GM21529 (cell line): ENCODE measurements at regions not wholly inside any gene's neighbourhood (a gene's known extent, or its start where the extent isn't known, plus 50 kb on each side); places are given as distances from the start of the nearest gene placed in this dataset.

ENCODE experiments used
- ATAC-seq: cut with Tn5 transposase; IDR thresholded peaks from one replicate; pipeline ENCODE4 v1.9.1; 2021; ENCODE audit not compliant: unreplicated experiment

DNA sequence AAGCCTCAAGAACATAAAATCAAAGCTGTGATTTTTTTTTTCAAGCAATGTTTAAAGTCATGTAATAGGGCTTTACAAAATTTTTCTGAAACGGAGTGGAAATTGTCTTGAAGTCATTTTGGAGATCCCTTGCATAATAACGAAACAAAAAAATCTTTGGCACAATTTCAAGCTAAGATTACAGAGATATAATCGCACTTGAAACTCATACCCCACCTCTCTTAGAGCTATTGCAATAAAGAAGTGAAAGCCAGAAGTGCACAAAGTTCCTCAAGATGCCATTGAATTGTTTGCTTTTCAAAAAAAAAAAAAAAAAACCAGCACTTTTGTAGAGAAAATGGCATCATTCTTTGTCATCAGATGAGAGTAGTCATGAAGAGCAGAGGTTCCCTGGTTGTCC, 152.3 kb downstream of the PAX3 start:
- no peak for ATAC-seq

DNA sequence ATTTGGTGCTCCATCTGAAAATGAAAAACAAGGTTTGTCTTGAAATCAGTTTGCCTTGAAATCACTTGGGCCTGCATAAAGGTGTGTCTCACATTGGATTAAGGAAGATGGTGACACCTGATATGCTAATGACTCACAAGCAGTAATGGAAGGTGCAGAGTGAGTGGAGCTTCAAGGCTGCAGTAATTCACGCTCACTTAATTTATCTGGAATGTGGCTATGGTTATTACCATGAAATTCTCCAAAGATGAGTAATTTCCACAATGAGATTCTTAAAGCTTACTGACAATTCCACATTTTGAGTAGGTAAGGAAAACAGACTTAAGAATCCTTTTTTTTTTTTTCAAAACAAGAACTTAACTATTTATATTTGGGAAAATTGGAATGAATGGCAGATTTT, 156.8 kb downstream of the PAX3 start:
- no peak for ATAC-seq

DNA sequence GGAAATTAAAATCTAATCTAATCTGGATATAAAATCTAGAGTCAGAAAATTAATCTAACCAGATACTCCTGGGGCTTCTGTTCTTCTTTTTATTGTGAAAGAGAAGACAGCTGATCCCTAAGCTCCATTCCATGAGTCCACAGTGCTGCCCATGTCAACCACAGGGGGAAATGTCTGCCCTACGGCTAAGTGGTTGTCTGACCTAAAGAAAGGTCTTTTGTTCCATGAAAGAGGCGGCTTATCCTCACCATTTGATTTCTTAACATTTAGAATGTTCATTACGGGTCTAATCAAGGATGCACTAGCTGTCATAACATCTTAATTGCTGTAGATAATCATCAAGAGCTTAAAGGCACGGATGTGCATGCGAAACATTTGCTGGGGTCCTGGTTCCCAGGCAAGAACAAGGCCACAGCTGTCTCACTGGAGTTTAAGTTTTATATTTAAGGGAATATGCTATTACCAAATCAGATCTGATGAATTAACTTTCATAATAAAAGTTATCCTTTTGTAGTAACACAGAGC, 162.6 kb downstream of the PAX3 start:
- no peak for ATAC-seq

DNA sequence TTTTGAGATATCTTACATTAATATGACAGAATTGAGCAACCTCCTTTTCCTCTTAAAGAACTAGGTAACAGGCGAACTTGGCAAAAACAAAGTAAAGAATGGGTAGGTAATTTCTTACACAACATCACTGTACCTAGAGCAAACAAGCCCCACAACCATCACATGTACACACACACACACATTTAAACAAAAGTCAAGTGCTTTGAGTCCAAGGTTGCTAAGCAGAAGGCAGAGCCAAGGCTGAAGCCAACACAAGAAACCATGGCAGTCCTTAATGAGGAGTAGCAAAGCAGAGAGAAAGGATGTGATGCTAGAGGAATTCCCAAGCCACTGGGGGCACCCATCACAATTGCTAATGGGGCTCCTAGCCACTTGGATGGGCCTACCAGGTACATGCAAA, 164.1 kb downstream of the PAX3 start:
- ATAC-seq, result no peak

DNA sequence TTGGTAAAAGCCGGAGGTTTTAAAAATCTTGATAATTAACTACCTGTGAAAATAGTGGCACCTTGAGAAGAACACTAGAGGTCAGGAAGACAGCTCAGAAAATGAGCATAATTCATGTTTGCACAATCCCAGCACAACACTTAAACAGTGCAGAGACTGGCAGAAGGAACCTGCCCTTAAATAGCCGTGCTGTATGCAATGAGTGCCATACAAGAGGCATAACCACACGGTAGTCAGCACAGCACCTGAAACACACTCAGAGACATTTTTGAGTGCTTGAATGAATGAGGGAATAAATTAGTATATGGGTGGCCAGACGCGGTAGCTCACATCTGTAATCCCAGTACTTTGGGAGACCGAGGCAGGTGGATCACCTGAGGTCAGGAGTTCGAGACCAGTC, 164.9 kb downstream of the PAX3 start:
- no peak for ATAC-seq

DNA sequence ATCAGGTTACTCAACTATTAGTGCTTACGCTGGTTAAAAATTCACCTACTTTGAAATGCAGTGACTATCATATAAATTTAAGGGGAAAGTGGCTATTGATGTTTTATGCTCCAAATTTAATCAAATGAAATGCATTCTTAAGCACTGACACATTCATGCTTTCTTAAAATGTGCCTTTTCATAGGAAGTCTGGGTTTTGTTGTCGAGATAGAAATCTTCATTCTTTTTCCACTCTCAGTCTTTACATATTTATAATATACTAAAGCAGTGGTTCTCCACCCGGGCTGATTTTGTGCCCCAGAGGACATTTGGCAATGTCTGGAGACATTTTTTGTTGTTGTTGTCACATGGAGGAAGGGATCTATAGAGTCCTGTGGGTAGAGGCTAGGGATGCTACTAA, 167.9 kb downstream of the PAX3 start:
- no peak for ATAC-seq

DNA sequence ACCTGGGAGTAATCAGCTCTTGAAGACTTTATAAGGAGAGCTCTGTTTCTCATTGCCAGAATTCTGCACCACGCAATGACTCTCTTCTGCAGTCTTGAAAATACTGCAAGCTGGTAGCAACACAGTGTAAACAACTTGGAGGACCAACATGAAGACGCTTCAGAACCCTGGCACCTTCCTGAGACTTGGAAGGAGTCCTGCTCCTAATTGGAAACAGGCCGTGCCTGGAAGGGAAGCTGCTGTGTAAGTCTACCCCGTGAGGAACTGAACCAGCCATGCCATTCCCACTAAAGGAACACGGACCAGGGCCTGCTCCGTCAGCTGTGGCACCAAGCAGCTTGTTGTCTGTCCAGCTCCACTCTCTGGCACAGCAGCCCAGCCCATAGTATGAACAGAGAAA, 171.1 kb downstream of the PAX3 start:
- no peak for ATAC-seq

DNA sequence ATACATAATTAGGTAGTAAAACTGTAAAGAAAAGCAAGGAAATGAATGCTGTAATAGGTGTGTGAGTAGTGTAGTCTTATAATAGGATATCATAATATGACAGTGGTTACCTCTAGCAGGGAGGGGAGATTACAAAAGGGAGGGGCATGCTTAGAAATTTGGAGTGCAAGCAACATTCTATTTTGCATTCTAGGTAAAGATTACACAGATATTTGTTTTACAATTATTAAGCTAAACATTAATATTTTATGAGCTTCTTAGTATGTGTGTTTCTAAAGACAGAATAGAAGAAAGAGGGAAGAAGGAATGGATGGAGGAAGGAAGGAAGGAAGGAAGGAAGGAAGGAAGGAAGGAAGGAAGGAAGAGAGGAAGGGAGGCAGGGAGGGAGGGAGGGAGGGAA, 177.9 kb downstream of the PAX3 start:
- no peak for ATAC-seq

DNA sequence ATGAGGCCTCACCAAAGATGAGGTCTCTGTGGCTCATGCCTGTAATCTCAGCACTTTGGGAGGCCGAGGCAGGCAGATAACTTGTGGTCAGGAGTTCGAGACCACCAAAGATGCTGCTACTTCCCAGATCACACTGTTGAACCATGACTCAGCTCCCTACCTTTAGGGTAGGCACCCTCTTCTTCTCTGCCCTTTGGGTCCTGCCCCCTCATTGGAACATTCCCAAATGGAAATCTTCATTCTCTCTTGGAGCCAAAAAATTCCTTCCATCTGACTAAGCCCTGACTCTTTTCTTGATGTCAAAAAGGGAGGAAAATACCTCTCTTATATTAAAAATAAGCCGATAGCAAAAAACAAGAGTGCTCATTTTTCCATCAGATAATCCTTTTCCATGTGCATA, 183.5 kb downstream of the PAX3 start:
- no peak for ATAC-seq

DNA sequence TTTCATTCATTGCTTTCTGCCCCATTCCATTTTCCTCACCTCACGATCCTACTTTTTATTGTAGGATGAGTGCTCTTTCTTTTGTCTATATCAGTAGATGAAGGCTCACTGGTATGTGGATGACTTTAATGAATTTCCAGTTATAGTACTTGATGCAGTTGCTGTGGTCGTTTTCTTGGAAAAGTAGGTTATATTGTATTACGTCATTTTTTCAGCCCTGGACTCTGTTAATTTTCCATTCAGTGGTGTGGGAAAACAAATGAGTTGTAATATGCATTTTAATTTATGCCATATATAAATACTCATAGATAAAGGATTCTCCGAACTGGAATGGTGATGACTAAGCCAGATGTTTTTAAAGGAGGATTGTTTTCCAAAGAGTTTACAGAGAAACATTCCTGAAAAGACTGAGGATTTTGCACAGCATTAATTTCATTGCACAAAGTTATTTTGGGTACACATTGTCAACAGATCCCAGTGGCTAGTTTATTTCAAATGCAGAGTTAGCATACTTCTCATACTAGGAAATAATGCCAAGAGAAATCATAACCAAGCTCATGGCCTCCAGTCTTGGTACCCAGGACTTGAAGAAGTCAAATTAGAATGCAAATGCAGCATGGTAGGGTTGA, 189.7 kb downstream of the PAX3 start:
- ATAC-seq, result no peak

DNA sequence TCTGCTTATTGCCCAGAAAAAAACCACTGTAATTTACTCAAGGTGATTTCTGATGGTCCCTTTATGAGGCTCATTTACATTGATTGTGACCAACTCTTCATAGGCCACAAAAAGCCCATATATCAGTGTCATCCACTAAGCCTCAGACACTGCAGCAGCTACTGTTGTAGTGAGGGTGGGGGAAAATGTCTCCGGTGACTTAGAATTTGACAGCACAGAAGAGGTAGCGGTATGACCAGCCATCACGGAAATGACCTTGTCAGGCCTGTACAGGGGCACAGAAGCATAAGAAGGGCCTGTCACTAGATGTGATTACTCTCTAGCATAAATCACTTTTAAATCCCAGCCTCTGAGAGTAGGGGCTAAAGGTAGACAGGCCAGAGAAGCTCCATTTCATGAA, 190.3 kb downstream of the PAX3 start:
- no peak for ATAC-seq

DNA sequence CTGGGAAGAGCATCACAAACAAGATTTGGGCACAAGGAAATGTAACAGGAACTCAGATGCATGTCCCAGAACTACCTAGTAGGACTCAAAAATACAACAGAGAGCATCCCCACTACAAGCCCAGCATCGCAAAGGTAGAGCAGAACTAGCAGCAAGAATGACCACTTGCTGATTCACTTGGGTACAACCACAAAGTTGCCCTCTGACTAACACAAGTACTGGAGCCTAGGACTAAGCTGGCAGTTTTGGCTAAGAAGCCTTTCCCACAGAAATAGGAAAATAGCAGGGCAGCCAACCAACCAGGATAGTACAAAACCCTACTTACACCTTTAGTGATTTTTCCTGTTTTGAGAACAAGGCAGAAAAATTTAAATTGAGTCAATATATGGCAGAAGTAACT, 193.8 kb downstream of the PAX3 start:
- ATAC-seq, result no peak

DNA sequence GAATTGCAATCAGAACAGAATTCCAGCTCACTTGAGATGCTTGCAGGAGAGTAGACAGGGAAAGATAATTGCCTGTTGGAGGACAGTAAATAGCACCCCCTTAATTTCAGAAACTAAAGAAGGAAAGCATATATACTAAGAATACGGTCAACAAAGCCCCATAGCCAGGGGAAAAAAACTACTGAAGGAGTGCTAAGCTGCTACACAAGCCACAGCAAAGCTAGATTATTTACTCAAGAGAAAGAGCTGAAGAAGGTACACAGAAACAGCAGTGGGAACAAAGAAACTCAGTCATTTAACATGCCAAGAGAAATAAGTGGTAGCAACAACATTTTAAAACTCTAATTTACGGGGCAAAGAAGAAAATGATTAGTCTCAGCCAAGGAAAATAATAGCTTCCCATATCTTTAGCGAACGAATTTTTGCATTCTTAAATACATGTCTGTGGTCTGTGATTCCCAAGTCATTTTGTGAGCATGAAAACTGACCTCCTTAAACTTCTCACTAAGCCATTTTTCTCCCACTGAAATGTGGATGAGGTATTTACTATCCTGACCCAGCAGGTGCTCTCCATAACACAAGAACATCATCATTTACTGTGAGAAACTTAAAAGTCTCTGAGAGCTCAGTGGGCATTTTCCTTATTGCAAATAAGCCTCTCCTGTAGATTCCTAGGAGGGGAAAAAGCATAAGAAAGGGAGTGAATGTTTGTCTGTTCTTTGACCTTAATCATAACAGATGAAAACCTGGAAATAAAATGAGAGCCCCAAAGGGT, 196.0 kb downstream of the PAX3 start:
- ATAC-seq, result no peak

DNA sequence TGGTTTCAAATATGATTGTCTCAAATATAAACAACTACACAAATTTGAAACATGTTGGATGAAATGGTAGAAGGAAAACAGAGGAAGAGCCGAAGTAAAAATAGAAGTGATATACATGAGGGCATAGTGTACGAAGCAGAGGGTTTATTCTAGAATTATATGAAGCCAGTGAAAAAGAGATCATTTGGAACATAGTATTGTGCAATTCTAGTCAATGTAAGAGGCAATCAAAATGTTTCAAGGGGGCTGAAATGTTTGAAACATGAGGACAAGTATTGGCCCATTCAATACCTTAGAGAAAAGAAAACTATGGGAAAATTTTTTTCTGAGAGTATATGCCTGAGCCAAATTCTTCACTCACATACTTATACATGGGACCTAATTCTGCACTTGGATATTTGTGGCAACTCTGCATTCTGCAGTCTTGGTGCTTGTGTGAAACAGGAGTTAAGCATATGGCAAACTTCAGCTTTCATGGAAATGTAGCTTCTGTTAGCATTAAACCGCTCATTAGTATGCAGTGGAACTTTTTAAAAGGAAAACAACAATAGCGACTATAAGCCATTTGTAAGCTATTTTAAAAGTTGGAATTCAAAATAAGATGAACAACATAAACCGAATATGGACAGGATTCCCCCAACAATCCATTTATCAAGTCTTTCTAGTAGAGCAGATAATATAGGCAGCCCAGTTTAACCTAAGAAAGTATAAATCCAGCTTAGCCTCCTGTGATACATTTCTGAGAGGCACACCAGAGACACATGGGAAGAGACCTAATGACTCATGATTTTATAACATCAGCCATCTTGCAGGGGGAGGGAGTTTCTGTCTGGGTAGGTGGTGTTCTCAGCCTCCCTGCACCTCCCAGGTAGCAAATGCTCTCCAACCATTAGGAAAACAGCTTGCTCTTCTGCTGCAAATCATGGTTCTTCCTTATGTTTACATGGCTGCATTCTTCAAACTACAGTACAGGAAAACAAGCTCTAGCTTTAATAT, 197.8 kb downstream of the PAX3 start:
- ATAC-seq, result no peak

DNA sequence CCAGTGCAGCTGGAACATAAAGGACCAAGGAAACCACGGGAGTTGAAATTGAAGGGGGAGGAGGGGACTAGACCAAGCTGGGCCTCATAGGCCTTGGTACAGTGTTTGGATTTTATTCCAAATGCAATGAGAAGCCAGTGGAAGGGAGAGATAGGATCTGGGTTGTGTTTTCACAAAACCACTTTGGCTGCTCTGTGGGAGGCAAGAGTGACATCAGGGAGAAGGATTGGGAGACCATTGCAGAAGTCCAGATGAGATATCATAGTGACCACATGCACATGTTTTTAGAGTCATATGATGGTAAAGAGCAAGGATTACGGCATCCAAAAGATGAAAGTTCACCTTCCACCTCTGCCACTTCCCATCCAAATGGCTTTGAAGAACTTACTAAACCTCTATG, 210.2 kb downstream of the PAX3 start:
- no peak for ATAC-seq

DNA sequence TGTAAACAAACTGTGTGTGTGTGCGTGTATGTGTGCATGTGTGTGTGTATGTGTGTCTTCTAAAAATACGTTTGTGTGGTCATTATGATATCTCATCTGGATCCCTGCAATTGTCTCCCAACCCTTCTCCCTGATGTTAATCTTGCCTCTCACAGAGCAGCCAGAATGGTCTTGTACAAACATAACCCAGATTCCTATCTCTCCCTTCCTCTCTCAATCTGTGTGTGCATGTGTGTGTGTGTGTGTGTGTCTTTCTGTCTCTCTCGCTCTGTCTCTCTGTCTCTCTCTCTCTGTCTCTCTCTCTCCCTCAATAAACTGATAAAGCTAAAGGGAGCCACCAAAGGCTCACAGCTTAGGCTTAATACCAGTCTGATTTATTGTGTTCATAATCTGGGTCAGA, 210.8 kb downstream of the PAX3 start:
- ATAC-seq, result no peak

DNA sequence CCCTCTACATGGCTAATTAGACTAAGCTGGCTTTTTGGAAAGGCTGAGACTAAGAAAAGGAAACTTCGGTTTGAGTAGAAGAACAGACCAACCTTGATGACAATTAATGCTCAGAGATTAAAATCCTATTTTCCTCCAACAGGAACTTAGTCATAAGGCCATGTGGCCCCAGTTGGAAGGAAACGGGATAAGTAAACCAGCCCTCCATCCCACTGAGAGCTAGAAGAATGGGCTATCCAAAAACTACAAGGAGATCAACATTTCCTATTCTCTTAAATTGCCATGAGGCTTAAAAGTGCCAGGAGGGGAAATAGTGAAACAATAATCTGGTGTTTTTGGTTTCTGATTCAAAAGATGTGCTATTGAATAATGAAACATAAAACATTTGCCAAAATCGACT, 216.6 kb downstream of the PAX3 start:
- no peak for ATAC-seq

DNA sequence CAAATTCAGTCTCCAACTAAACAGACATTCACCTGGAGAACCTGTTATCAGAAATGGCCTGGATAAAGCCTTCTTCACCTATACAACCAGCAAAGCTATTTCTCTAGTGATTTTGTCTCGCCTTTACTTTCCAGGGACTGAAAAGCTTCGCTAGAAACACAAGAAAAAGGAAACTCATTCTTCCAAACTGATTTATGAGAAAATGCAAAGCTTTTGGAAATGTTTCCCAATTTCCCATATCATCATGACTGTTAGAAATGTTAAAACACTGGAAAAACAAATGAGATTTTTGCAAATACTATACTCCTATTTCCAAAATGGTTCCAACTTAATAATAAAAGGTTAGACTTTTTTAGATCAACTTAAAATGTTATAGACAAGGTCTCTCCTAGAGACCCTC, 218.7 kb downstream of the PAX3 start:
- no peak for ATAC-seq

DNA sequence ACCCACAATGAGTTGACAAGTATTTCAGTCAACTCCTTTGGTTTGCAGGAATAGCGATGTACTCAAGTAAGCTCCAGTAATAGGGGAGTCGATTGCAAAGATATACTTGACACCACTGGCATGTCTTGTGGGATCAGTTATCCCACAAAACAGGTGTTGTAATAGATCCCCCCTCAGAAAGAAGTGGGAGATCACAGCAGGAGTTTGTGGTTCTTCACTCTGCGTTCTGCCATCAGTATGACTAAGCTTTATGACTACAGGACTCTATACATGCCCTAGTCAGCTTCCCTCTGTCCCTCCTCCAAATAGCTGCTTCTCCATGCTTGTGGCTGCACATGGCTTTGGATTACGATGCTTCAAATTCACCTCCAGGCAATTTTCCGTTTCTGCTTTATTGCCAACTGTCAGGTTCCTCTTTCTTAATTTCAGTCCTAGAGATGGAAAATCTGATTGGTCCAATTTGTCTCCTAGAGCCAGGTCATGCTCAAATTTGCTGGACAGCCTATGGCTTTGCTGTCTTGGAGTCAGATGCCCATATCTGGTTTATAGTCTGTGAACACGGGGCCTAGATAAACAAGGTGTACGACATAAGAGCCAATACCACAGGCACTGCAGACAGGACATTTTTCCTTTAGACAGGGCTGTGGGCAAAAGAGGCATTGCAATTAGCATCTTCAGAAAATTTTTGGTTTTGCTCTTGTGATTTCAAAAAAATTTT, 221.7 kb downstream of the PAX3 start:
- ATAC-seq, result no peak

DNA sequence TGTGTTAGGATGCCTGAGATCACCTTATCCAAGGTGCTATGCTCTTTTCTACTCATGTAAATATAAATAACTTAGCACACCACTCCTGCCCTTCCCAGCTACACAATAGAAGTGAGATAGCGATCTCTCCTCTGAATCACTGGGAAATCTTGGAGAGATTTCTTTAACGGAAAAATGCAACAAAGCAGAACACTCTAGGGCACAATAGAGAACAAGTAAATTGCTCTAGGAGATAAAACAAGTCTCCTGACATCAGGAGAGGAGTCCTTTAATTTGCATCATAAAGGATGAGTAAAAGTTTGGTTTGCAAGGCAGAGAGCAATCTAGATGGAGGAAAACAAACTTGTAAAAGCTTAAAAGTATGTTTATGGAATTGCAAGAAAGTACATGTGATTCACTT, 224.1 kb downstream of the PAX3 start:
- ATAC-seq, result no peak

DNA sequence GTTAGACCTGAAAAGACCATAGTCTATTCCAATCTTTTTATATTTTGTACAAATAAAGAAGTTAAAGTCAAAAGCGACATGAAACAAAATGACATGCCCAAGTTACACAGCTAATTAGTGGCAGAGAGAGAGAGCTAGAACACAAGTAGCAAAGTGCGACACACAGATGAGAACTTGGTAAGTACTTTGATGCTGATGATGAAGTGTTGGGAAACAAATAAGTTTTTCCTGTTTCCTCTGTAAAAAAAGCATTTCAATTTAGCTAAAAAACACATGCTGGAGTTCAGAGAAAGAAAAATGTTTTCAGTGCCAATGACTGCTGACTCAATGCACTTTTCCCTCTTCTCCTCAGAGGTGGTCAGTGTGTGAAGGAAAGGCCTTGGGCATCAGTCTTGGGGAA, 226.9 kb downstream of the PAX3 start:
- ATAC-seq, result no peak
